HG02870 (cell line): ENCODE measurements at regions not wholly inside any gene's neighbourhood (a gene's known extent, or its start where the extent isn't known, plus 50 kb on each side); places are given as distances from the start of the nearest gene placed in this dataset.
"Not testable (repeated sequence)": the region's sequence is repeated elsewhere in the genome, so short reads cannot be mapped to it uniquely, and the experiment has no call there.

Experiments used
- ATAC-seq: cut with Tn5 transposase; IDR thresholded peaks from one replicate; pipeline ENCODE4 v1.9.1; 2021; ENCODE audit warnings: mild to moderate bottlenecking, moderate library complexity; ENCODE audit not compliant: unreplicated experiment

DNA sequence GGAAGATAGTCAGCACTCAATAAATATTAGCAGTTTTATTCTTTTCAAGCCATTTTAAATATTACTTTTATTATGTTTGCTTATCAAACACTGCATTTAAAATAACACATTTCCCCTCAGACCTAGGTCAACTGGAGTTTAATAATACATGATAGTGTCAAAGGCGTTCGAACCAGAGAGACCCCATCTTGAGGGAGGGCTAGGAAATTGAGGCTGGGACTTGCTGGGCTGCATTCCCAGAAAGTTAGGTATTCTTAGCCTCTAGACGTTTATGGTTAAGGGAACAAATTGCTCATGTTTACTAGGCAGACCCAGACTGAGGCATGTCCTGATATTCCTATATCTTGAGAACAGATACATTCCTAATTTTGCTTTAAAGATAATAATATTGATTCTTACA is 426.5 kb downstream of the METTL4 start:
- ATAC-seq, result no peak

DNA sequence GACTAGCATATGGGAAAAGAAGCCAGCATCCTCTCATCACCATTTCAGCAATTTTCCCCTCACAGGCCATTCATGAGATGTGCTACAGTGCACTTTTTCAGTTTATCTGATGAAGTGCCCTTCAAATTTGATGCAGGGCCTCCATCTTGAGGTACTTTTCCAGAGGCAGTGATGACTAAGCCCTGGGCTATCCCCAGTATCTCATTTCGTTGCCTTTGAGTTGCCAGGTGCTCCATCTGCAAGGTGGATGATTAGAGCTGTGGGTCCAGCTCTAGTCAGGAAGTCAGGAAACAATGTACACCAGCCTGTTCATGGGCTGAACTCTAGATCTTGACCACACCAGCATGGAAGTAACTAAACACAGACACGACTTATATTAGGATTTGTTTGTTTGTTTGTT is 425.2 kb downstream of the METTL4 start:
- no peak for ATAC-seq

DNA sequence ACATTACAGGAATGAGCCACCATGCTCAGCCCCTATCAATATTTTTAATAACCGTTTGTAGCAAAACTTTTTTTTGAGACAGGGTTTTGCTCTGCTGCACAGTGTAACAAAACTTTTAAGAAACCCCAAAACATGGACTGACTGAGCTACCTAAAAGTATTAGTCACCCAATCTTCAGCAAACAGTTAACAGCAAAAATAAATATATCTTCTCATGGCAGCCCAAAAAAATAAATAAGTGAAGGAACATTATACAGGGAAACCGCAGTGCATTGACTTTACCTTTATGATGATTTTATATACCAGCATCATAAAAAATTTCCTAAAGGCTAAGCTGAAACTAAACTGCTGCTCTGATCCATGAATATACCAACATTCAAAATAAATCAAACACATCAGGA is 424.6 kb downstream of the METTL4 start:
- ATAC-seq, result no peak

DNA sequence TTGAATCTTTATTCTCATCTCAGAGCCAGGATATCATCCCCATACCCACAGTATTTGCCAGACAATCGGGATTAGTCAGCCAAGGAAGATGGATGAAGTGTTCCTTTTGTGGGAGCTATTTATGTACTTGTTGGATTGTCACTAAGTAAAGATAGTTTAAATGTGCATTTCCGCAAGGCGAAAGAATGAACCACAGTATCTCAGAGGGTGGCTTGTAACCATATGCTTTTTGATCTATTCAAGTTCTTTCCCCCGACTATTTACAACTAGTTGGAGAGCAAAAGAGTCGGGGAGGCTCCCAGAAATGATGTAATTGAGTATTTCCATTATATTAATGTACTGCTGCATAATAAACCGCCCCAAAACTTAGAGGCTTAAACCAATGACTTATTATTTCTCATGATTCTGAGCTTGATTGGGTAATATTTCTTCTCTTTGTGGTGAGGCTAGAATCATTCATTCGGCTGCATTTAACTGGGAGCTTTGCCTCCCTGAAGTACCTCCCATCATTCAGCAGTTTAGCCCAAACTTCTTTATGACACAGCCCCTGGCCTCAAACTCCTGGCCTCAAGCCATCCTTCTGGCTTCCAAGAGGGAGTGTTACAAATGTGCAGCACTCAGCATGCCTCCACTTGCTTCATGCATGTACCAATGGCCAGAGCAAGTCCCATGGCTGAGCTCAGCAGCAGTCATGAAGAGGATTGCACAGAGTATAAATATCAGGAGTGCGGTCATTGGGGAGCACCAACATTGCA is 423.7 kb downstream of the METTL4 start:
- no peak for ATAC-seq

DNA sequence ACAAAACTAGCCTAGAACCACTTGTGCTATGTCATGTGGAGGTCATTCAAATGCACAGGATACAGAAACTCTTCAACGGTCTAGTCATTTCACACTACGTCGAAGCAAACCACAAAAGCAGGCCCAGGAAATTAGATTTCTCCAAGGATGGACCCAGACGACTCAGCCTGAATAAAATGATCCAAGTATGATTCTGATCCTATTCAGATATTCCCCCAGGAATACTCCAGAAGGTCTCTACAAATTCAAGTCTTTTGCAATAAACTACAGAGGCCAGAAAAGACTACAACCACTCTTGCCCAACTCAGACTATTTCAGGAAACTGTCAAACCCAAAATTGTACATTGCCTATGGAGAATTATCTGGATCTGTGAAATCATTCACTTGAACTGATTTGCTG is 422.5 kb downstream of the METTL4 start:
- no peak for ATAC-seq

DNA sequence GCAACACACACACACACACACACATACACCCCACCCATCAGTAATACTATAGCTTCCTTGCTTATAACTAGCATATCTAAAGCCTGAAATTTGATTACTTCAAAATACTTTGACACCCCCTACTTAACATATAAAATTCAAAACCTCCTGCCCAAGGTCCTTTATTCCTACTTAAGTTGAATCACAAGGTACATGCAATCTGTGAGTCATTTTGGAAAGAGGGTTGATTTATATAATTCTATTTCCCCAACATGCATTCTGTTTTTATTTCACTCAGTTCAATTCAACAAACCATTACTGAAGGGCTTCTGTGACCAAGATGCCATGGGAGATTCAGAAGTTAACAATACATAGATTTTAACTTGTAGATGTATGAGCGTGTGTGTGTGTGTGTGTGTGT is 420.7 kb downstream of the METTL4 start:
- ATAC-seq, result no peak

DNA sequence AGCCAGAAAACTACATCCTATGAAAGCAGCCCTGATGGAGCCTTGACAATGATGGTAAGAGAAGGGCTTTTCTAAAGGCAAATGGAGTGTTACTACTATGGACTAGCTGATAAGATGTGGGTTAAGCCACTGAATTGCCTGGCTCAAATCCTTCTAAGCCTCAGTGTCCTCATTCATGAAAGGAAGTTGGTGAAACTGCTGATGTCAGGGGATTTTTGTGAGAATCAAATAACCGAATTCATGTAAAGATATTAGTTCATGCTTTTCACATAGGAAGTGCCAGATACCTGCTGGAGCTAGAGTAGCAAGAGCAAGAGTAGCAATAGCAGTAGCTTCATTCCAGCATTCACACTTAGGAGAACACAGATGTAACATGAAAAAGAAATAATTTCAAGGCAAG is 417.0 kb downstream of the METTL4 start:
- no peak for ATAC-seq

DNA sequence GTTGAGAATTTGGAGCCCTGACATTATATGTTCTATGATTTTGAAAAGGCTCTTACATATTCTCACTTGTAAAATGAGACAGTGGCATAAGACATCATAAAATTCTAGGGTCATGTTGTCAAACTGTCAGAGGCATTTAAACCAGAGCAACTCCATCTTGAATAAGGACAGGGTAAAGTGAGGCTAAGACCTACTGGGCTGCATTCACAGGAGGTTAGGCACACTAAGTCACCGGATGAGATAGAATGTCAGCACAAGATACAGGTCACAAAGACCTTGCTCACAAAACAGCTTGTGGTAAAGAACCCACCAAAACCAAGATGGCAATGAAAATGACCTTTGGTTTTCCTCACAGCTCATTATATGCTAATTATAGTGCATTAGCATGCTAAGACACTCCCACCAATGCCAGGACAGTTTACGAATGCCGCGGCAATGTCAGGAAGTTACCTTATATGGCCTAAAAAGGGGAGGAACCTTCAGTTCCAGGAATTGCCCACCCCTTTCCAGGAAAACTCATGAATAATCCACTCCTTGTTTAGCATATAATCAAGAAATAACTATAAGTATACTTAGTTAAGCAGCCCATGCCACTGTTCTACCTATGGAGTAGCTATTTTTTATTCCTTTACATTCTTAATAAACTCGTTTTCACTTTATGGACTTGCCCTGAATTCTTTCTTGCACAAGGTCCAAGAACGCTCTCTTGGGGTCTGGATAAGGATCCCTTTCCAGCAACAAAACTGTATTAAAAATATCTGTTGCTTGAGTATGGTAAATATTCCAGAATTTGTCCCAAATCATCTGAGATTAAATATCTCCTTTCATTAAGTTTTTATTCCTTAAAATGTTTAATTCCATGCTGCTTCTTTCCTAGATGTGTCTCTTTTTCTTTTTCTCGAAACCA is 406.4 kb downstream of the METTL4 start:
- no peak for ATAC-seq

DNA sequence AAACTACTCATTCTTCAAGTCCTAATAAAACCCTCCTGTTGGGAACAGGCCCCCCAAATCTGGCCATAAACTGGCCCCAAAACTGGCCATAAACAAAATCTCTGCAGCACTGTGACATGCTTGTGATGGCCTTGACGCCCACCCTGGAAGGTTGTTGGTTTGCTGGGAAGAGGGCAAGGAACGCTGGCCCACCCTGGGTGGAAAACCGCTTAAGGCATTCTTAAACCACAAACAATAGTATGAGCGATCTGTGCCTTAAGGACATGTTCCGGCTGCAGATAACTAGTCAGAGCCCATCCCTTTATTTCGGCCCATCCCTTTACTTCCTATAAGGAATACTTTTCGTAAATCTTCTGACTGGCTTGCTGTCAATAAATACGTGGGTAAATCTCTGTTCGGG is 404.4 kb downstream of the METTL4 start:
- ATAC-seq, result not testable (repeated sequence)

DNA sequence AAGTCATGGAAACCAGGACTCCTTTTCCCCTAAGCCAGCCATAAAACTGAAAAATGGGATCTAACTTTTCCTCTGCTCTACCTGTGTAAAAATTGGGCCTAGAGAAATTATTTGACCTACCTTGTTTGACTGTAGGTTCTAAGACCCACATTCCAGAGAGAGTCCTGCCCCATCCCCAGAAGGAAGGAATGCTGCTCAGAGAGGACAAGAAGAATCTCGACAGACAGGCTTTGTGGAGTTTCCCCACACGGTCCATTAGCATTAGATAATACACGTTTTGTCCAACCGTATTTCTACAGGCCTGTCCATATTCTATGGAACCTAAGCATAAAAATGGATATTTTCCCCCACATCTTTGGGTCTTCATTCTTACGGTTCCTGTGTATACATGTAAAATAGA is 403.3 kb downstream of the METTL4 start:
- no peak for ATAC-seq

DNA sequence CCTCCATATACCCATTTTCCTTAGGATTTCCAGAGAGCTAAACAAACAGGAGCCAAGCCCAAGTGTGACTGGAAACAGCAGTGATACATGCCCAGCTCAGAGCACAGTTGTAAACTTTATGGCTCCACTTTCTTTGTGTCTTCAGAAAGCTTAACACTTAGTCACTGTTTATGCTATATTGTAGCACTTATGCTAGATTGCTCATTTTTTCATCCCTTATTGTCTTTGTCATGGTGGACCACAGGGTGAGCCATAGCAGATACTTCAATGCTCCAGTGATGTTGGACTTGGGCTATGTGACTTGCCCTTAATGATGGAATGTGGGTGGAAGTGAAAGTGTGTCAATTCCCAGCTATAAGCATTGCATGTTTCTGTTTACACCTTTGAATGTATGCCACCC is 401.6 kb downstream of the METTL4 start:
- no peak for ATAC-seq

DNA sequence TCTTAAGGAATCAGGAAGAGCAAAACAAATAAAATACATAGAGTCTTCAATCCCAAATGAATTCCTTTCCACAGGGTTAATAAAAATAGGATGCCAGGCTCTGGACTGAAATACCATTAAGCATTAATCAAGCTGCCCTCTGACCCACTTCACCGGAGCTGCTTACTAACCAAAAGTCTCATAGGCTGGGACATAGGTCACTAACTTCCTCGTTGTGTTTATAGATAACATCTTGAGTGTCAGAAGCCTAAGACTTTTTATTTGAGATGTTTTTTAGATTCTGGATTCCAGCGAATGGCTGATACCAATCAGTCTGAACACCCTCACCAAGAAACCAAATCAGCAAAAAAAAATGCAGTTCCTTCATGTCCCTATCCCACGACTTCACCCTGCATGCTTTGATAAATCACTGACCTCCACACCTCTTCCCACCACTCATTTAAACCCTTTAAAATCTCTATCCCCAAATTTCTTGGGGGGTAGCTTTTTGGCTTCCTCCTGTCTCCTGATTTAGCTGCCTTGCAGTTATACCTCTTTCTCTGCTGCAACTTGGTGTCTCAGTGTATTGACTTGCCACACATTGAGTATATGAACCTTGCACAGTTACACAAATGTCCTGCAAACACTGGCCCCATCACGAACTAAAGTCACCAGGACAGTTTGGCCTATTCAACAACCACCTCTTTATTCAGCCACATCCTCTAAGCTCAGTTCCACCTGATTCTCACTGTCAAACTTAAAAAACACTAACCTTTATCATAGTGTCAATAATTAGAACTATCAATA is 399.3 kb downstream of the METTL4 start:
- ATAC-seq, result no peak

DNA sequence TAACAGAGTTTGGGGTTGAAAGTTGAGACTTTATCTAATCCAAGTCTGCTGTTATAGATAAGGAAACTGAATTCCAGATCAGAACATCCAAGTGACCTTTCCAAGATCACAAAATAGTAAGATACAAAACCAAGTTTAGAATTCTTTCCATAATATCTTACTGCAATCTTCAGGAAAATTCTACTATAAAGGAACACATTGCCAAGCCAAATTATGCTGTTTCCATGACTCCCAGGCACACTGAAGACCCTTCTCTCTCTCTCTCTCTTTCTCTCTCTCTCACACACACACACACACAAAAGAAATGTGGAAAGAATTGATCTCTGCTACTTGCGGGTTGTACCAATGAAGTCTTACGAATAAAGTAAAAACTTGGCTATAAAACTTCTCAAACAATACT is 398.4 kb downstream of the METTL4 start:
- no peak for ATAC-seq

DNA sequence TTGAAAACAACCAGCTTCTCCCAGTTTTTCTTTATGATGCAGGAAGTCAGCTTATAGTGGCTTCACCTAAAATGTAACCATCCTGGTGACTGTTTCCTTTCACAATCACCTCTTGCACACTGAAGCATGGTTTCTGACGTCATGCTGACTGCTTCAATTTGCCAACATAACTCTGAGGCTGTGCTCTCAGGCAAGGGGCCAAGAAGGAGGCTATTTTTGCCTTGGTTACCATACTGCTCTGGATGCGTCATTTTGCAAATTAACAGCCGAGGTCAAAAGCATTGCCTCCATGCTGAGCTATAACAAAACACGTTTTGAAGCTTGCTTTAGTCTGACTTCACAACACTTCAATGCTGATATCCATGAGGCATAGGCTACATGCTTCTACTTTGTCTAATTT is 397.8 kb downstream of the METTL4 start:
- no peak for ATAC-seq

DNA sequence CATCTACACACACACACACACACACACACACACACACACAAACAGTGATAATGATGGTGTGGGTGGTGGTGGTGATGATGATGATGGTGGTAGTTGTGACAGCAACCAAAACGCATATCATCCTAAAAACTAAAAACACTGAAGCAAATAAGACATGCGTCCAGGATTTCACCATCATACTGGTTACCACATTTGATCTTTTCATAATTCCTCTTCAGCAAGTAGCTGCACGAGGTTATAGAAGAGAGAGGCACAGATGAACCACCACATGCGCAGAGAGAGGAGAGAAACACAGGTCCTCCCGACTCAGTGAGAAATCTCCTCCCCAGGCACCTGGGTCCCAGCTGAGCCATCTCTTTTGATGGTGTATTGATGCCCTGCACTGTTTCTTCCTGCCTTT is 393.3 kb downstream of the METTL4 start:
- no peak for ATAC-seq

DNA sequence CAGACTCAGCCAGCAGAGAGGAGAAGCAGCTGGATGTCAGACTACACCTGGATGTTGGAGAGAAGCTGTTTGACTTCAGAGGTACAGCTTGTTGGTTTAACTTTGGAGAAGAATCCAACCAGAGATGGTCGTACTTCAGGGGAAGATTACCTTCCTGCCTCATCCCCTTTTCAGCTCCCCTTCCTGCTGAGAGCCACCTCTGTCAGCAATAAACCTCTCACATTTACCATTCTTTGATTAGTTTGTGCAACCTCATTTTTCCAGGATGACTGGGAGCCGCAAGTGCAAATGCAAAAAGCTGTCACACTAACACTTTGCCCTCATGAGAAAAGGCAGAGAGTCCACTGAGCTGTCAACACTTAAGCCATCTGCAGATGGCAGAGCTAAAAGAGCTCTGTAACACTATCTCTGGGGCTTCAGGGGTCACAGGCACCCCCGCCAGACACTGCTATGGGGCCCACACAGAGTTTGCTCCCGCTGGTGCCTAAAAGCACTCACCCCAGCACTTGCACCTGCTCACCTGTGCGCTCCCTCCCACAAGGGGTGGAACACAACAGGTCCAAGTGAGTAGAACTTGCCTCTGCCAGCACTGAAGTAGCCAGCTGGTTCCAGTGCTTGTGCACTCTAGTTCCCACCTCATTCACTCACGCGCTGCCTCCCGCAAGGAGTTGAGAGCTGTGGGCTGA is 391.7 kb downstream of the METTL4 start:
- ATAC-seq, result no peak

DNA sequence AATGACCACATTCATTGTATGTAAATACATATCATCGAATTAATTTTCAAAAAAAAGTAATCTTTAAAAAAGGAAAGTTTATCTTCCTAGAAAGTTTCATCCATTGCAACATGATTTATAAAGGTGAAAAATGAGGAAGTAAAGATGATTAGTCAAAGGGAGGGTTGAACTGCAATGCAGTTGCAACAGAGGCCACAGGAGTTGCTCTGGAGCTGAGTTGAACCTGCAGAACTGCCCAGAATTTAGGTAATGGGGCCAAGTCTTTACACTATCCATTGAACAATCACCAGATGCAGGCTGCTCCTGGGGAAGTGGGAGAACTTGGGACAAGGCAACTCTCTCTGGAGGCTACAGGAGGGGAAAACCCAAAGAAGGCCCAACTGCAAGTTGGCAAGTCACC is 390.7 kb downstream of the METTL4 start:
- ATAC-seq, result no peak

DNA sequence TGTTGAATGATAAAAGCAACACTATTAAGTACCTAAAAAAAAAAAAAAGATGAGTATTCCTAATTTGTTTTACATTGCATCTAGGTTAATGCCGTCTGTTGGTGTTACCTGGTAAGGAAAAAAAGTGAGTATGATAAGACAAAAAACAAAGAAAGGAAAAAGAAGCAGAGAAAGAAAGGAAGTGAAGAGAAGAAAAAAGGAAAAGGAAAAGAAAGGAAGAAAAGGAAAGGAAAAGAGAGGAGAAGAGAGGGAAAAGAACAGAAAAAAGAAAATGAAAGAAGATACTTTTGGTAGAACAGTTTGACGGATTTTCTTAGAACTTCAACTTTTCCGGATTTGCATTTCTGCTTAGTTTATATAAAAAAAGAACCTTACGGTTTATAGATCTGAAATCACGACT is 387.9 kb downstream of the METTL4 start:
- no peak for ATAC-seq

DNA sequence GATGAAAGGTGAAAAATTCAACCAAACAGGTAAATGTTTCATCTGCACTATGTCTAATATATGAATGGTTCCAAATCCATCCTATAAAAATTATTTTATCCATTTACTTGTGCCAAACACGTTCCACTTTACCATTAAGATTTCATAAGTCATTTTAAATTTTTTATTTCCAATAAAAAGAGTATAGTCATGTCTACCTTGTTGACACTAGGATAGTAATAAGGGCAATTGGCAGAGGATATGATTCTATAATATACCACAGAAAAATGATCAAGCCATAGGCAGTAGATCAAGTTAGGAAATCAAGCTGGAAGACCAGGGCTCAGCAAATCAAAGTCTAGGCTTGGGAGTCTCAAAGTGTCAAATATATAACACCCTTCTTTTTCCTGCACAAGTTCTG is 384.3 kb downstream of the METTL4 start:
- no peak for ATAC-seq

DNA sequence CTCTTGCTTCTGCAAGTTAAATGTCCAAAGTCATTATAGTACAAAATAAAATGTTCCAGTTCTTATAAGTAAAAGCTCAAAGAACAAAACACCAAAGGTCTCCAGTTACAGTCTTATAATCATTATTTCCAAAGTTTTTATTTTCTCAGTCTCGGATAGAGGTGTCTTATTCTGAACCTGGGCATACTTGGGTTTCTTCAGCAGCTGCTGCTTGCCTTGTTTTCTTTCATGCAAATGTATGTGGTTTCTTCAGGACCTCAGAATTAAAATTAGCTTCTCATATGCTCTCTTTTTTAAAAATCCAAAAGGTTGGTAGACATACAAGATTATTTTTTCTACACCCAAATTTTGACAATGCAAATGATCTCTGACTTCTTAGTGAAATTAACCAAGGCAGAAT is 383.0 kb downstream of the METTL4 start:
- ATAC-seq, result no peak

DNA sequence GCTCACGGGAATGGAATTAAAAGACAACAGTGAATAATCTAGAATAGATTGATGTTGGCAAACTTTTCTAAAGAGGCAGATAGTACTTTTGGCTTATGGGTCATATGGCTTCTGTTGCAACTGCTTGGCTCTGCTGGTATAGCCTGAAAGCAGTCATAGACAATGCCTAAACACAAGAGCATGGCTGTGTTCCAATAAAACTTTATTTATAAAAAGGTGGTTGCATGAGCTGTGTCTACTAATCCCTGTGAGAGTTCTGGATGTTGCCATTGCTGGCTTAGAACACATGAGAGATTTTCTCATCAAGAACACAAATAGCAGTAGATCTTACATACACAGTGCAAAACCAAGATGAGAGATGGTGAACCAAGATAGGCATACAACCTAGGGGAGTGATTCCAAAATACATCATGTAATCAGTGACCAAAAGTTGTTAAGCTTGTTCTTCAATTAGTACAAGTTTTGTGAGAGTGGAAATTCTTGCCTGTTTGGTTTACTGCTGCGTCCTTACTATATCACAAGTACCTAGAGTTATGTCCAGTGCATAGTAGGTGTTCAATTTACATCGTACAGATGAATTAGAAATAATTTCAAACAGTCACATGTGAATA is 380.0 kb downstream of the METTL4 start:
- ATAC-seq, result no peak
